ENCODE measurements at regions not wholly inside any gene's neighbourhood (a gene's known extent, or its start where the extent isn't known, plus 50 kb on each side); places are given as distances from the start of the nearest gene placed in this dataset.

DNA sequence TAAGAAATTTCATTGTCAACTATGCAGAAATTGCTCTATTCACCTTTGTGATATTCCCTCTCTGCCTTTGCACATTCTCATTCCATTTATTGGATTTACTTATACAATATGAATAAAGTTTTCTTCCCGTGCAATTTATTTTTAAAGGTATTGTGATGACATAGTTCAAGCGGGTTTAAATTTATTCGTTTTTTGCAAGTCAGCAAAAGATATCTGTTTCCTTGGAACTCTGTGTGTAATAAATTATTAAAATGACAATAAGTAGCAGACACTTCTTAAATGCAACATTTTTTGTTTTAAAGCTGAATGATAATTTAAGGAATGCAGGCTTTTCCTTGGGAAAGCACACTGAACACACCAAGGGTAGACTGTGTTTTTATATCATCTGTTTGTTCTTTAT lies 143.1 kb downstream of the SLC41A2 start:
- Histone ChIP-seq H3F3A (ENCODE audit: insufficient read depth, low read length) (no peaks in the 10 kb centered on the region), H3K27me3 (replicated peaks; ENCODE audit: insufficient read depth, low read length) (no peaks in the 10 kb centered on the region), H3K4me2 (ENCODE audit: low read depth, low read length) (no peak overlapping the region), H3K27ac (ENCODE audit: low read length) (no peak overlapping the region), H3K9me3 (replicated peaks; ENCODE audit: insufficient read depth, low read length) (no peaks in the 10 kb centered on the region), H3K36me3 (replicated peaks; ENCODE audit: insufficient read depth, low read length) (no peaks in the 10 kb centered on the region), H4K20me1 (ENCODE audit: insufficient read depth, low read length) (no peaks in the 10 kb centered on the region), H3K79me2 (ENCODE audit: low read length) (no peaks in the 10 kb centered on the region), H3K9me2 (replicated peaks; ENCODE audit: insufficient read depth, low read length) (no peaks in the 10 kb centered on the region), H3K9ac (ENCODE audit: low read length) (no peak overlapping the region), H3K4me1 (ENCODE audit: low read length) (peaks cover 15% of the 10 kb centered on the region; the same call in 1 of the 2 replicates), H3K4me3 (ENCODE audit: low read length) (no peak overlapping the region), H2AFZ (ENCODE audit: low read length) (no peak overlapping the region)
- no peak for TF ChIP-seq EZH2phosphoT487 (IDR thresholded peaks at IDR 0.05; ENCODE audit: low read length)
- TF ChIP-seq EZH2 (optimal IDR thresholded peaks at IDR 0.05; ENCODE audit: low read depth, low read length) = no peak
- TF ChIP-seq, protein P1, sequence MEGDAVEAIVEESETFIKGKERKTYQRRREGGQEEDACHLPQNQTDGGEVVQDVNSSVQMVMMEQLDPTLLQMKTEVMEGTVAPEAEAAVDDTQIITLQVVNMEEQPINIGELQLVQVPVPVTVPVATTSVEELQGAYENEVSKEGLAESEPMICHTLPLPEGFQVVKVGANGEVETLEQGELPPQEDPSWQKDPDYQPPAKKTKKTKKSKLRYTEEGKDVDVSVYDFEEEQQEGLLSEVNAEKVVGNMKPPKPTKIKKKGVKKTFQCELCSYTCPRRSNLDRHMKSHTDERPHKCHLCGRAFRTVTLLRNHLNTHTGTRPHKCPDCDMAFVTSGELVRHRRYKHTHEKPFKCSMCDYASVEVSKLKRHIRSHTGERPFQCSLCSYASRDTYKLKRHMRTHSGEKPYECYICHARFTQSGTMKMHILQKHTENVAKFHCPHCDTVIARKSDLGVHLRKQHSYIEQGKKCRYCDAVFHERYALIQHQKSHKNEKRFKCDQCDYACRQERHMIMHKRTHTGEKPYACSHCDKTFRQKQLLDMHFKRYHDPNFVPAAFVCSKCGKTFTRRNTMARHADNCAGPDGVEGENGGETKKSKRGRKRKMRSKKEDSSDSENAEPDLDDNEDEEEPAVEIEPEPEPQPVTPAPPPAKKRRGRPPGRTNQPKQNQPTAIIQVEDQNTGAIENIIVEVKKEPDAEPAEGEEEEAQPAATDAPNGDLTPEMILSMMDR (IDR thresholded peaks at IDR 0.05; ENCODE audit: low read length) = no peak
- no peak for DNase-seq

All from MM.1S (cell line).